ENCODE measurements at regions not wholly inside any gene's neighbourhood (a gene's known extent, or its start where the extent isn't known, plus 50 kb on each side); places are given as distances from the start of the nearest gene placed in this dataset.
"Not testable (repeated sequence)": the region's sequence is repeated elsewhere in the genome, so short reads cannot be mapped to it uniquely, and the experiment has no call there.

- H3K36me3 ChIP-seq (ENCODE audit: control insufficient read depth in 2 of 4, insufficient read depth in 4 of 4, low read length in 3 of 4); H3K4me3 ChIP-seq (ENCODE audit: extremely low read depth in 1 of 4, insufficient read depth in 2 of 4, low read depth in 3 of 4, low read length in 4 of 4); H4K20me1 ChIP-seq (replicated peaks in 1 of 2; ENCODE audit: control insufficient read depth in 1 of 2, insufficient read depth in 2 of 2, low read length in 2 of 2); H2AFZ ChIP-seq (ENCODE audit: low read length); H2BK20ac ChIP-seq (ENCODE audit: low read length); POLR2A ChIA-PET (ENCODE audit: partially characterized antibody); H3K79me2 ChIP-seq (ENCODE audit: control insufficient read depth in 1 of 2, insufficient read depth in 2 of 2, low read length in 2 of 2); H4K5ac ChIP-seq (ENCODE audit: insufficient read length, low read depth, low read length); CTCF ChIA-PET (ENCODE audit: partially characterized antibody); H2BK5ac ChIP-seq (ENCODE audit: low read depth, low read length); H3K23ac ChIP-seq (ENCODE audit: insufficient read length); FAIRE-seq; H3K27me3 ChIP-seq (replicated peaks in 1 of 4; ENCODE audit: control insufficient read depth in 3 of 4, extremely low read depth in 1 of 4, insufficient read depth in 3 of 4, low read length in 3 of 4); H2BK15ac ChIP-seq (ENCODE audit: low read length); H3K23me2 ChIP-seq (ENCODE audit: low read depth, low read length); H4K8ac ChIP-seq (ENCODE audit: extremely low read depth, insufficient read depth, low read length); H3K4ac ChIP-seq (replicated peaks; ENCODE audit: insufficient read length, low read depth, low read length); H3K4me2 ChIP-seq (ENCODE audit: insufficient read depth in 1 of 2, low read depth in 2 of 2, low read length in 2 of 2); H3K79me1 ChIP-seq (ENCODE audit: low read depth, low read length); H3K9me3 ChIP-seq (ENCODE audit: insufficient read depth in 2 of 2, low read depth in 1 of 2, low read length in 1 of 2); H3K4me1 ChIP-seq (replicated peaks in 1 of 4; ENCODE audit: control insufficient read depth in 3 of 4, insufficient read depth in 4 of 4, low read length in 3 of 4); H3K9ac ChIP-seq (replicated peaks in 1 of 4; ENCODE audit: extremely low read depth in 1 of 4, low read depth in 3 of 4, low read length in 3 of 4); H2BK12ac ChIP-seq (ENCODE audit: low read depth, low read length); H4K91ac ChIP-seq (replicated peaks; ENCODE audit: insufficient read length, low read length); H3K27ac ChIP-seq (ENCODE audit: low read depth, low read length); H2AK5ac ChIP-seq (ENCODE audit: low read depth, low read length); H3K18ac ChIP-seq (ENCODE audit: extremely low read depth, low read length); H2BK120ac ChIP-seq (replicated peaks; ENCODE audit: low read depth, low read length); DNase-seq (ENCODE audit: low read depth in 1 of 2, low spot score in 2 of 2); H3K14ac ChIP-seq (ENCODE audit: insufficient read length); H3K56ac ChIP-seq (replicated peaks; ENCODE audit: insufficient read length, low read depth, low read length): not testable (repeated sequence)
- WGBS, 2 experiments (ENCODE audit: extremely low coverage in 1 of 2, insufficient coverage in 1 of 2, insufficient read length in 1 of 2, insufficient replicate concordance in 2 of 2, low coverage in 1 of 2, low lambda C conversion rate in 2 of 2, missing lambda C conversion rate in 1 of 2), result 82% methylated on average over 11 of the region's 12 CpGs; no CpG with 5 or more reads in 1 of the 2 experiments
Measured at GRCh38 chr4:159804592-159804991, 701.7 kb downstream of the RAPGEF2 start.

Data from H1 (cell line).